HL-60 (cell line): ENCODE measurements at regions not wholly inside any gene's neighbourhood (a gene's known extent, or its start where the extent isn't known, plus 50 kb on each side); places are given as distances from the start of the nearest gene placed in this dataset.
A peak's percentile ranks its signal among the peaks of the same experiment; 100 is the strongest.

ENCODE experiments used
- DNase-seq, 2 experiments: peaks; one replicate each; pipeline ENCODE4 v3.0.0-alpha.2; 2010 to 2020; ENCODE audit warnings: low read depth in 1 of 2, low spot score in 1 of 2
- H3K27ac ChIP-seq: fragments of 250-450 bp; sonication (Bioruptor Pico); replicated peaks from 2 replicates; pipeline ENCODE4 v1.5.1; 2020; ENCODE audit warnings: mild to moderate bottlenecking, moderate library complexity
- H3K27me3 ChIP-seq: fragments of 250-450 bp; sonication (Bioruptor Pico); 2 replicates; pipeline ENCODE4 v1.5.1; 2021; ENCODE audit warnings: mild to moderate bottlenecking, moderate library complexity; ENCODE audit not compliant: insufficient read depth, poor library complexity, severe bottlenecking
- H3K4me3 ChIP-seq: replicated peaks from 2 replicates; pipeline ENCODE4 v1.5.1; 2011; ENCODE audit warnings: mild to moderate bottlenecking, control low read depth, low read length; ENCODE audit not compliant: insufficient read depth
- CTCF ChIP-seq: IDR thresholded peaks from one replicate; pipeline ENCODE4 v1.5.1; 2011; ENCODE audit warnings: low read length, control low read depth, inconsistent platforms; ENCODE audit not compliant: insufficient read depth
- GABPA ChIP-seq: IDR thresholded peaks from 2 replicates; pipeline ENCODE4 v1.6.1; 2012; ENCODE audit warnings: low read depth
- POLR2AphosphoS5 ChIP-seq: IDR thresholded peaks from 2 replicates; pipeline ENCODE4 v1.6.1; 2012; ENCODE audit warnings: low read depth
- REST ChIP-seq: IDR thresholded peaks from 2 replicates; pipeline ENCODE4 v1.6.1; 2012; ENCODE audit warnings: low read depth; ENCODE audit not compliant: insufficient replicate concordance
- SPI1 ChIP-seq: IDR thresholded peaks from 2 replicates; pipeline ENCODE4 v1.6.1; 2012; ENCODE audit warnings: low read depth, mild to moderate bottlenecking, borderline replicate concordance

- H3K27ac ChIP-seq = no peak overlapping the region
- no peaks in the 10 kb centered on the region for H3K27me3 ChIP-seq
- H3K4me3 ChIP-seq = no peak overlapping the region
- TF ChIP-seq SPI1 (peak; percentile 5; the same call in 1 of the 2 replicates), GABPA (no peak)
- DNase-seq = peak in 1 of 2 experiments; percentile 22
Measured at GRCh38 chr11:115718106-115718505, 213.9 kb upstream of the CADM1 start.

GRCh38 chr11:115716601-115717529 is 212.7 kb upstream of the CADM1 start:
- H3K4me3 ChIP-seq = no peak overlapping the region
- DNase-seq = peak; percentile 28 to 65
- no peak for TF ChIP-seq GABPA
- TF ChIP-seq CTCF = no peak
- no peak for TF ChIP-seq REST
- no peak for TF ChIP-seq POLR2AphosphoS5
- no peak for TF ChIP-seq SPI1
- H3K27ac ChIP-seq = no peak overlapping the region
- no peaks in the 10 kb centered on the region for H3K27me3 ChIP-seq

DNA sequence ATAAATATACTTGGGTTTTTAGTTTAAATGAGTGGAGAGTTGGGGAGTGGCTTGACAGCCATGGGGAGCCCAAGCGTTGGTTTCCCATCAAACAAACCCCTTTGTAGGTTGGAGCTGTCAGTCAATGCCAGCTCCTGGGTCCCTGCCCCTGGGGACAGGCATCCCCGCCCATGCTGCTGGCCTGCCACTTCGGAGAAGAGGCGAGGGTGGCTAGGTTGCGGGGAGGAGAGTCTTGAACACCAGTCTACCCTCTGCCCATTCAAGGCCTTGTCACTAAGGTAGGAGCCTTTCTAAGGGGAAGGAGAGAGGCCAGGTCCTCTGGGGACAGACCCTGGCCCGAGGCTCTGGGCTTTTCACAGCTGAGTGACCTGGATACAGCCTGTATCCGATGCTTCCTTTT is 211.9 kb upstream of the CADM1 start:
- Histone ChIP-seq H3K27me3 (no peaks in the 10 kb centered on the region), H3K4me3 (no peak overlapping the region), H3K27ac (no peak overlapping the region)
- no peak for DNase-seq
- TF ChIP-seq REST (no peak), SPI1 (no peak), POLR2AphosphoS5 (no peak), GABPA (no peak), CTCF (no peak)

DNA sequence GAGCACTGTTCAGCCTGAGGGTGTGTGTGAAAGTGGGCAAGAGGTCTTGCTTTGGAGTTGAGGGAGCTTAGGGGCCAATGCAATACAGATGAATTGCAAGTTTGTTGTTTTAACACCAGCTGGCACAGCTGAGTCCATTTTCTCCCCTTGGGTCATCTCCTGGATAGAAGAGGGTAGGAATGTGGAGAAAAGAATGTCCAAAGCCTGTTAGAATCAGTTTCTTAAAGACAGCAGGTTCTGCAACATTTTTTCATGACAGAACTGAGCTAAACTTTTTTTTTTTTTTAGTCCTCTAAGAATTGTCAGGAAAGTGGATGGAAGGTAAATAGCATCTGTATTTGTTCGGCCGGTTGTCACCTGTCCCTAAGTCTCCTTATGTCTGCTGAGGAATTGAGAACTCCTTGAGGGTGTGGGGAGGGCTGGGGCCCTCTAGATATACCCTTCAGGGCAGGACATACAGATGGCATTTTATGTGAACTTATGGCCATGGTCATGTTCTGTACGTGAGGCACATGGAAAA is 211.1 kb upstream of the CADM1 start:
- H3K4me3 ChIP-seq = no peak overlapping the region

More for the DNA sequence above, 211.1 kb upstream of the CADM1 start:
- H3K27me3 ChIP-seq = no peaks in the 10 kb centered on the region
- H3K27ac ChIP-seq = no peak overlapping the region
- TF ChIP-seq GABPA = no peak
- no peak for TF ChIP-seq POLR2AphosphoS5
- no peak for TF ChIP-seq SPI1
- no peak for TF ChIP-seq REST
- DNase-seq = no peak
